Upper lobe of left lung (tissue), 4 donors: ENCODE measurements at regions not wholly inside any gene's neighbourhood (a gene's known extent, or its start where the extent isn't known, plus 50 kb on each side); places are given as distances from the start of the nearest gene placed in this dataset.

Experiments
- EP300 ChIP-seq, 4 donors: sonication (generic); formaldehyde crosslinking; IDR thresholded peaks; one replicate each; pipeline ENCODE4 v1.5.1; 2017; ENCODE audit warnings: antibody characterized with exemption in 4 of 4, control low read depth in 2 of 4
- TF ChIP-seq, protein P1 (sequence below), 6 experiments: fragments of 450-650 bp in 4 of 6; fragments of 200-600 bp in 2 of 6; sonication (generic) in 2 of 6; IDR thresholded peaks; one replicate each; pipeline ENCODE4 v1.5.1; 2016 to 2019; ENCODE audit warnings: antibody characterized with exemption in 6 of 6

DNA sequence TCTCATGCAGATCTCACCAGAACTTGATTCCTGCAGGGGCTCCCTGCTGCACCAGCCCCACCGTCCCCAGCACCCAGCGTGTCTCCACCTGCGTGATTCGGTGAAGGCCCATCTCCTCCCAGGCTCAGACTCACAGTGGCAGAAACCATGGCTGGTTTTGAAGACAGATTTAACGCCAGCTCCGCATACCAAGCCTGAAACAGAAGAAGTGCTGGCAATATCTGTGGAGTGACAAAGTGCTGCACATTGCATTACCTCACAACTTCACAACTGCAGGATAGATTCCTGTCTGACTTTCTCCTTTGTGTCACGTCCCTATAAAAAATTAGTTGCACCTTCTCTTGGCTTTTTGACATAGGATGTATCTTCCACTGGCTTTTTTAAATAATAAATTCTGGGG is 120.7 kb downstream of the TTLL2 start:
- TF ChIP-seq EP300 (IDR thresholded peaks at IDR 0.05) = no peak
- TF ChIP-seq, protein P1, sequence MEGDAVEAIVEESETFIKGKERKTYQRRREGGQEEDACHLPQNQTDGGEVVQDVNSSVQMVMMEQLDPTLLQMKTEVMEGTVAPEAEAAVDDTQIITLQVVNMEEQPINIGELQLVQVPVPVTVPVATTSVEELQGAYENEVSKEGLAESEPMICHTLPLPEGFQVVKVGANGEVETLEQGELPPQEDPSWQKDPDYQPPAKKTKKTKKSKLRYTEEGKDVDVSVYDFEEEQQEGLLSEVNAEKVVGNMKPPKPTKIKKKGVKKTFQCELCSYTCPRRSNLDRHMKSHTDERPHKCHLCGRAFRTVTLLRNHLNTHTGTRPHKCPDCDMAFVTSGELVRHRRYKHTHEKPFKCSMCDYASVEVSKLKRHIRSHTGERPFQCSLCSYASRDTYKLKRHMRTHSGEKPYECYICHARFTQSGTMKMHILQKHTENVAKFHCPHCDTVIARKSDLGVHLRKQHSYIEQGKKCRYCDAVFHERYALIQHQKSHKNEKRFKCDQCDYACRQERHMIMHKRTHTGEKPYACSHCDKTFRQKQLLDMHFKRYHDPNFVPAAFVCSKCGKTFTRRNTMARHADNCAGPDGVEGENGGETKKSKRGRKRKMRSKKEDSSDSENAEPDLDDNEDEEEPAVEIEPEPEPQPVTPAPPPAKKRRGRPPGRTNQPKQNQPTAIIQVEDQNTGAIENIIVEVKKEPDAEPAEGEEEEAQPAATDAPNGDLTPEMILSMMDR (IDR thresholded peaks at IDR 0.05) = no peak
